ENCODE measurements at regions not wholly inside any gene's neighbourhood (a gene's known extent, or its start where the extent isn't known, plus 50 kb on each side); places are given as distances from the start of the nearest gene placed in this dataset.

DNA sequence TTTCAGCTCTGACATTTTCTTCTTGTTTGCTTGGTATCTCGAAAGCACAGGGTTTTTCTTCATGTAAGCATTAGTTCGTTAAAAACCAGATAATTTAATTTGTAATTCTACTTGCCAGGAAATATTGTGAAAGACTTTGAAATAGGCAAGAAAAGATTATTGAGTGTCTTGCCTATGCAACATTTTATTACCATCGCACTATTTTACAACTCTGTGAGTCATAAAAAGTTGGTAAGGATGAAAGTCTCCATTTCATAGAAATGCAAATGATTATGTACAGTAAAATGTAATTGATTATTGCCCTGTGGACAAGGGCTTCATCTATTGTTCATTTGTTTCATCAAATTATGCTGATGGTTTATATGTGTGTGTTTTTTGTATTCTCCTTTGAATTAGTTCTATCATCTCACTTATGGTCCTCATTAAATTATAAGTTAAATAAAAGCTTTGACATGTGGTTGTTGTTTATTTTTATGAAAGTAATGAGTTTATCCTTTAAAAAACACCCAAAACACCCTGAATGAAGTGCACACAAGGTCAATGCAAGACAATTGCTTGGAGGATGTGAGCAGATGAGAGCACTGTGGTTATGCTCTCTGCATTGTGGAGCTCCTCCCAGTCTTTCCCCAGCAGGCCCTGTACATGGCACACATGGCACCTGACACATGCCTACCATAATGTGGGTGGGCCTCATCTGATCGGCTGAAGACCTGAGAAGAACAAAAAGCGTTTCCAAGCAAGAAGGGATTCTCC, 230.8 kb downstream of the CXCL12 start:
- no peak overlapping the region for H2AFZ ChIP-seq (ENCODE audit: low read depth)
- H3K9me2 ChIP-seq = no peaks in the 10 kb centered on the region
- CTCF ChIA-PET = no interaction called here
- H3K27me3 ChIP-seq (ENCODE audit: insufficient read depth) = no peaks in the 10 kb centered on the region
- no peaks in the 10 kb centered on the region for H3K4me1 ChIP-seq (ENCODE audit: control insufficient read depth in 1 of 2, insufficient read depth in 2 of 2, low read depth in 1 of 2, low read length in 1 of 2)
- H3F3A ChIP-seq (replicated peaks; ENCODE audit: insufficient read depth) = no peaks in the 10 kb centered on the region
- POLR2A ChIA-PET = no interaction called here
- H3K27ac ChIP-seq (ENCODE audit: low read depth in 2 of 2, low read length in 1 of 2) = no peak overlapping the region
- TF ChIP-seq RCOR1 (IDR thresholded peaks at IDR 0.05; ENCODE audit: low read length) = no peak
- no peak for TF ChIP-seq IRF3 (IDR thresholded peaks at IDR 0.05; ENCODE audit: low read depth, low read length)
- no peak for TF ChIP-seq GATA2 (CRISPR knock-in tag; IDR thresholded peaks at IDR 0.05)
- TF ChIP-seq FOSL2 (IDR thresholded peaks at IDR 0.05; ENCODE audit: borderline replicate concordance, low read depth) = no peak
- TF ChIP-seq GABPA (IDR thresholded peaks at IDR 0.05; ENCODE audit: low read depth) = no peak
- no peak for TF ChIP-seq RXRA (IDR thresholded peaks at IDR 0.05; ENCODE audit: borderline replicate concordance, low read depth)
- no peak for TF ChIP-seq TAF1 (IDR thresholded peaks at IDR 0.05; ENCODE audit: borderline replicate concordance, low read depth, low read length)
- no peak for TF ChIP-seq NFIC (IDR thresholded peaks at IDR 0.05; ENCODE audit: borderline replicate concordance)
- TF ChIP-seq TCF12 (IDR thresholded peaks at IDR 0.05) = no peak
- no peak for TF ChIP-seq POLR2AphosphoS5 (IDR thresholded peaks at IDR 0.05; ENCODE audit: low read depth, low read length)
- no peak for TF ChIP-seq YY1 (IDR thresholded peaks at IDR 0.05; ENCODE audit: low read depth)
- H4K20me1 ChIP-seq (ENCODE audit: insufficient read depth) = no peaks in the 10 kb centered on the region
- no peaks in the 10 kb centered on the region for H3K79me2 ChIP-seq (ENCODE audit: insufficient read depth)
- H3K9ac ChIP-seq = no peak overlapping the region
- whole genome bisulfite sequencing (ENCODE audit: low lambda C conversion rate) = 16% methylated on average over 5 of the region's 5 CpGs
- H3K4me3 ChIP-seq (ENCODE audit: low read depth in 2 of 2, low read length in 1 of 2) = no peak overlapping the region
- peaks cover 12% of the 10 kb centered on the region; the same call in 1 of the 2 replicates for H3K9me3 ChIP-seq
- no peak for DNase-seq
- H3K36me3 ChIP-seq (replicated peaks in 1 of 2; ENCODE audit: control insufficient read depth in 1 of 2, insufficient read depth in 2 of 2, low read length in 1 of 2) = no peaks in the 10 kb centered on the region
- no peak overlapping the region for H3K4me2 ChIP-seq

DNA sequence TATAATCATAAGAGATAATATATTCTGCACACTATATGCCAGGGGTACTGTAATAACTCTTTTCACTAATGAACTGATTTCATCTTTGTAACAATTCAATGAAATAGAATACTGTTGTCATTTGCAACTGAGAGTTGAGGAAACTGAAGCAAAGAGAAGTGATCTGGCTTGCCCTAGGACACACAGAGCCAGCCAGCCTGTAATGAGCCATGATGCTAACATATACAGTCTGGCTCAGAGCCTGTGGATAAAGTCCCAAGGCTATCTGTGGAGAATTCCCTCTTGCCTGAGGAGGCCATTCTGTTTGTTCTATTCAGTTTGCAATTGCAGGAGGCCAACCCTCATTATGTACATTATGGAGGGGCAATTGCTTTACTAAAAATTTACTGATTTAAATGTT, 241.3 kb downstream of the CXCL12 start:
- Histone ChIP-seq H3K9ac (no peak overlapping the region), H3K9me2 (no peaks in the 10 kb centered on the region), H3K4me2 (no peak overlapping the region), H3K79me2 (ENCODE audit: insufficient read depth) (no peaks in the 10 kb centered on the region), H3K9me3 (no peaks in the 10 kb centered on the region), H3K27me3 (ENCODE audit: insufficient read depth) (no peaks in the 10 kb centered on the region), H4K20me1 (ENCODE audit: insufficient read depth) (no peaks in the 10 kb centered on the region), H3K27ac (ENCODE audit: low read depth in 2 of 2, low read length in 1 of 2) (no peak overlapping the region), H2AFZ (ENCODE audit: low read depth) (no peak overlapping the region), H3K36me3 (replicated peaks in 1 of 2; ENCODE audit: control insufficient read depth in 1 of 2, insufficient read depth in 2 of 2, low read length in 1 of 2) (no peaks in the 10 kb centered on the region), H3K4me1 (ENCODE audit: control insufficient read depth in 1 of 2, insufficient read depth in 2 of 2, low read depth in 1 of 2, low read length in 1 of 2) (no peaks in the 10 kb centered on the region), H3K4me3 (ENCODE audit: low read depth in 2 of 2, low read length in 1 of 2) (no peak overlapping the region), H3F3A (replicated peaks; ENCODE audit: insufficient read depth) (no peaks in the 10 kb centered on the region)
- DNase-seq = no peak
- ChIA-PET CTCF (no interaction called here), POLR2A (no interaction called here)
- TF ChIP-seq USF2 (IDR thresholded peaks at IDR 0.05; ENCODE audit: borderline replicate concordance, low read depth, low read length) (no peak), EP300 (IDR thresholded peaks at IDR 0.05; ENCODE audit: borderline replicate concordance in 1 of 2, low read depth in 1 of 2, low read length in 1 of 2) (no peak), SMC3 (IDR thresholded peaks at IDR 0.05; ENCODE audit: low read depth, low read length) (no peak), RXRA (IDR thresholded peaks at IDR 0.05; ENCODE audit: borderline replicate concordance, low read depth) (no peak), NFIC (IDR thresholded peaks at IDR 0.05; ENCODE audit: borderline replicate concordance) (no peak), EZH2phosphoT487 (IDR thresholded peaks at IDR 0.05; ENCODE audit: borderline replicate concordance, low read depth) (no peak)
- TF ChIP-seq, protein P1, sequence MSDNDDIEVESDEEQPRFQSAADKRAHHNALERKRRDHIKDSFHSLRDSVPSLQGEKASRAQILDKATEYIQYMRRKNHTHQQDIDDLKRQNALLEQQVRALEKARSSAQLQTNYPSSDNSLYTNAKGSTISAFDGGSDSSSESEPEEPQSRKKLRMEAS (IDR thresholded peaks at IDR 0.05; ENCODE audit: low read depth) = no peak
